Ishikawa (cell line): ENCODE measurements at regions not wholly inside any gene's neighbourhood (a gene's known extent, or its start where the extent isn't known, plus 50 kb on each side); places are given as distances from the start of the nearest gene placed in this dataset.

Experiments
- CEBPB ChIP-seq: IDR thresholded peaks from 2 replicates; pipeline ENCODE4 v1.6.1; 2012
- CREB1 ChIP-seq: IDR thresholded peaks from 2 replicates; pipeline ENCODE4 v1.6.1; 2012; ENCODE audit warnings: low read depth
- EGR1 ChIP-seq: IDR thresholded peaks from 2 replicates; pipeline ENCODE4 v1.6.1; 2012
- EP300 ChIP-seq: IDR thresholded peaks from 2 replicates; pipeline ENCODE4 v1.6.1; 2012; ENCODE audit warnings: borderline replicate concordance
- FOXM1 ChIP-seq: IDR thresholded peaks from 2 replicates; pipeline ENCODE4 v1.6.1; 2012; ENCODE audit warnings: low read depth, borderline replicate concordance
- NFIC ChIP-seq: IDR thresholded peaks from 2 replicates; pipeline ENCODE4 v1.6.1; 2012
- RAD21 ChIP-seq: IDR thresholded peaks from 2 replicates; pipeline ENCODE4 v1.6.1; 2012; ENCODE audit warnings: low read depth
- TAF1 ChIP-seq: IDR thresholded peaks from 2 replicates; pipeline ENCODE4 v1.6.1; 2012; ENCODE audit warnings: low read depth, mild to moderate bottlenecking
- TCF12 ChIP-seq: IDR thresholded peaks from 2 replicates; pipeline ENCODE4 v1.6.1; 2012; ENCODE audit warnings: low read depth
- TEAD4 ChIP-seq: IDR thresholded peaks from 2 replicates; pipeline ENCODE4 v1.6.1; 2012
- YY1 ChIP-seq: IDR thresholded peaks from 2 replicates; pipeline ENCODE4 v1.6.1; 2012; ENCODE audit warnings: low read depth
- ZBTB7A ChIP-seq: IDR thresholded peaks from 2 replicates; pipeline ENCODE4 v1.6.1; 2012; ENCODE audit warnings: low read depth
- TF ChIP-seq, protein P1 (sequence below): IDR thresholded peaks from 2 replicates; pipeline ENCODE4 v1.6.1; 2012
- TF ChIP-seq, protein P2 (sequence below): IDR thresholded peaks from 2 replicates; pipeline ENCODE4 v1.6.1; 2012; ENCODE audit warnings: low read depth, mild to moderate bottlenecking
- TF ChIP-seq, protein P3 (sequence below): IDR thresholded peaks from 2 replicates; pipeline ENCODE4 v1.6.1; 2012

DNA sequence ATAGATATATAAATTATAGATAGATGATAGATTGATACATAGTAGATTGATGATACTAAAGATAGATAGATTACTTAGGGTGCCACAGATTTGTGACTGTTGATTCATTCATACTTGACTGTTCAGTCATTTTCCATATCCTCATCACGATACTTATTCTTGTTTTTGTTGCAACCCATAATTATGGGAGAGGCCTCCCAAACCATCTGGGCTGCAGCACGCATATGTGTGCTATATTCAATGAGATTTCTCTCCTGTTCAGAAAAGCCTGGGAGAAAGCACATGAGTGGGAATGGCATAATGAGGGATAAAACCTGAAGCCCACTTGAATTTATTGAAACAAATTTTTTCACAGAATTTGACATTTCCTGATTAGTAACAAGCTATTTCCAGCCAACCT is 346.4 kb upstream of the PRKX start:
- no peak for TF ChIP-seq NFIC
- no peak for TF ChIP-seq YY1
- TF ChIP-seq TEAD4, result no peak
- TF ChIP-seq, protein P1, sequence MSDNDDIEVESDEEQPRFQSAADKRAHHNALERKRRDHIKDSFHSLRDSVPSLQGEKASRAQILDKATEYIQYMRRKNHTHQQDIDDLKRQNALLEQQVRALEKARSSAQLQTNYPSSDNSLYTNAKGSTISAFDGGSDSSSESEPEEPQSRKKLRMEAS, result no peak
- no peak for TF ChIP-seq FOXM1
- TF ChIP-seq ZBTB7A, result no peak
- no peak for TF ChIP-seq TAF1
- no peak for TF ChIP-seq RAD21
- TF ChIP-seq, protein P2, sequence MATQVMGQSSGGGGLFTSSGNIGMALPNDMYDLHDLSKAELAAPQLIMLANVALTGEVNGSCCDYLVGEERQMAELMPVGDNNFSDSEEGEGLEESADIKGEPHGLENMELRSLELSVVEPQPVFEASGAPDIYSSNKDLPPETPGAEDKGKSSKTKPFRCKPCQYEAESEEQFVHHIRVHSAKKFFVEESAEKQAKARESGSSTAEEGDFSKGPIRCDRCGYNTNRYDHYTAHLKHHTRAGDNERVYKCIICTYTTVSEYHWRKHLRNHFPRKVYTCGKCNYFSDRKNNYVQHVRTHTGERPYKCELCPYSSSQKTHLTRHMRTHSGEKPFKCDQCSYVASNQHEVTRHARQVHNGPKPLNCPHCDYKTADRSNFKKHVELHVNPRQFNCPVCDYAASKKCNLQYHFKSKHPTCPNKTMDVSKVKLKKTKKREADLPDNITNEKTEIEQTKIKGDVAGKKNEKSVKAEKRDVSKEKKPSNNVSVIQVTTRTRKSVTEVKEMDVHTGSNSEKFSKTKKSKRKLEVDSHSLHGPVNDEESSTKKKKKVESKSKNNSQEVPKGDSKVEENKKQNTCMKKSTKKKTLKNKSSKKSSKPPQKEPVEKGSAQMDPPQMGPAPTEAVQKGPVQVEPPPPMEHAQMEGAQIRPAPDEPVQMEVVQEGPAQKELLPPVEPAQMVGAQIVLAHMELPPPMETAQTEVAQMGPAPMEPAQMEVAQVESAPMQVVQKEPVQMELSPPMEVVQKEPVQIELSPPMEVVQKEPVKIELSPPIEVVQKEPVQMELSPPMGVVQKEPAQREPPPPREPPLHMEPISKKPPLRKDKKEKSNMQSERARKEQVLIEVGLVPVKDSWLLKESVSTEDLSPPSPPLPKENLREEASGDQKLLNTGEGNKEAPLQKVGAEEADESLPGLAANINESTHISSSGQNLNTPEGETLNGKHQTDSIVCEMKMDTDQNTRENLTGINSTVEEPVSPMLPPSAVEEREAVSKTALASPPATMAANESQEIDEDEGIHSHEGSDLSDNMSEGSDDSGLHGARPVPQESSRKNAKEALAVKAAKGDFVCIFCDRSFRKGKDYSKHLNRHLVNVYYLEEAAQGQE, result no peak
- TF ChIP-seq CEBPB, result no peak
- no peak for TF ChIP-seq TCF12
- TF ChIP-seq, protein P3, sequence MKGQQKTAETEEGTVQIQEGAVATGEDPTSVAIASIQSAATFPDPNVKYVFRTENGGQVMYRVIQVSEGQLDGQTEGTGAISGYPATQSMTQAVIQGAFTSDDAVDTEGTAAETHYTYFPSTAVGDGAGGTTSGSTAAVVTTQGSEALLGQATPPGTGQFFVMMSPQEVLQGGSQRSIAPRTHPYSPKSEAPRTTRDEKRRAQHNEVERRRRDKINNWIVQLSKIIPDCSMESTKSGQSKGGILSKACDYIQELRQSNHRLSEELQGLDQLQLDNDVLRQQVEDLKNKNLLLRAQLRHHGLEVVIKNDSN, result no peak
- no peak for TF ChIP-seq CREB1
- no peak for TF ChIP-seq EP300
- TF ChIP-seq EGR1, result no peak

DNA sequence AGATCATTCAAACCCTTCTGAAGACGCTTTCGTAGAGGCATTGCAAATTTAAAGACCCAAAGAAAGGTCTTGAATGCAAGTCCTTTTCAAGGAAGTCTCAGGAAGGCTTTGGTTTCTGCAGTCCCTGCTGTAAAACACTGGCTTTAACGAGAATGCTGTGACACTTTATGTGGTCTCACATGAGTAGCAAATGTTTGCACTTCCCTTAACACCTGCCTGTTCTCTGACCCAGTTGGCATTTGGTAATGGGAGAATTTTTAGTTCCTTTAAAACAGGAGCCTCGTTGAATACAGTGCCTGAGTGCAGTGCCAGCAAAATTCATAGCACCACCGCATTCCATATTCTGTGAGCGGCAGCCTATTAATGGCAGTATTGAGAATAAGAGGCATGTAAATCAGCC is 330.5 kb upstream of the PRKX start:
- TF ChIP-seq ZBTB7A (no peak), RAD21 (no peak), NFIC (no peak), EP300 (no peak), CEBPB (no peak), FOXM1 (no peak), TCF12 (no peak), CREB1 (no peak), YY1 (no peak), TEAD4 (no peak)
- TF ChIP-seq, protein P3, result no peak
- TF ChIP-seq, protein P1, result no peak
- TF ChIP-seq, protein P2, result no peak

DNA sequence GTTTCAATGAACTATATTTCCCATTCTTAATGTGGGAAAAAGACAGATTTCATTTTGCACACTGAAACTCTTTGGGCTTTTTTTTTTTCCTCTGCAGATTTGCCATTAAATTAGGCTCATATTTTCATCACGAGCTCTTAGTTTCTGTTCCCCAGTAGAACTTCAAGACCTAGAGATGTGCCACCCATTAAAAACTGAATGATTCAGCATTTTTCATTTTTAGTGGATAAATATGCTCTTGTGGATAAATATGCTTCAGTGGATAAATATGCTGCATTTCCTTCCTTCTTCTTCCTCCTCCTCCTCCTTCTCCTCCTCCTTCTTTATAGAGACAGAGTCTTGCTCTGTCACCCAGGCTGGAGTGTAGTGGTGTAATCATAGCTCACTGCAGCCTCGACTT is 322.4 kb upstream of the PRKX start:
- TF ChIP-seq EP300 (no peak), FOXM1 (no peak), RAD21 (no peak), TAF1 (no peak), NFIC (no peak), CREB1 (no peak), ZBTB7A (no peak), EGR1 (no peak), YY1 (no peak), TEAD4 (no peak), CEBPB (no peak), TCF12 (no peak)
- TF ChIP-seq, protein P2, result no peak
- TF ChIP-seq, protein P3, result no peak
- TF ChIP-seq, protein P1, result no peak

DNA sequence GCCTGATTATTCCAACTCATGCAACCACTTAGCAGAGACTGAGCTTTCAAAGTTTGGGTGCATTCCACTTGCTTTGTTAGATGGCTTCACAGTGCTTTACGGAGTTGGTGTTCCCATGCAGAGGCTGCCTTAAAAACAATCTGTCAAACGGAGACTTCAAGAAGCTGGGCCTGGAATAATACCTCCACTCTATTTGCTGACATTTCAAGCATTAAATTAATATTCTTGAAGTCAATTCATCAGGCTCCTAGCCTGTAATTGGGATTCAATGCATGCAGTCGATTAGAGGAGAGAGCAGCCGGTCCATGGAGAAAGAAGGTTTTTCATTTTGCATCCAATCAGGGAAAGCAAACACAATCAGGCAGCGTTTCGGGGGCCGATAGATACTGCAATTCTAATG is 314.7 kb upstream of the PRKX start:
- no peak for TF ChIP-seq EGR1
- TF ChIP-seq, protein P1, result no peak
- no peak for TF ChIP-seq CEBPB
